ENCODE measurements at regions not wholly inside any gene's neighbourhood (a gene's known extent, or its start where the extent isn't known, plus 50 kb on each side); places are given as distances from the start of the nearest gene placed in this dataset.

GRCh38 chr6:40874495-40874894, 164.5 kb downstream of the UNC5CL start (continued):
- TF ChIP-seq CTCF (IDR thresholded peaks at IDR 0.05; ENCODE audit: control extremely low read depth in 1 of 3, insufficient read depth in 1 of 3, low read depth in 1 of 3, low read length in 3 of 3), result peak; percentile 60 to 73 (median 63)
- no peak for TF ChIP-seq JUND (IDR thresholded peaks at IDR 0.05; ENCODE audit: low read length)
- TF ChIP-seq EGR1 (IDR thresholded peaks at IDR 0.05; ENCODE audit: borderline replicate concordance, low read depth, low read length), result no peak
- no peak for TF ChIP-seq KDM4A (IDR thresholded peaks at IDR 0.05; ENCODE audit: low read depth, low read length, severe bottlenecking)
